ENCODE measurements at regions not wholly inside any gene's neighbourhood (a gene's known extent, or its start where the extent isn't known, plus 50 kb on each side); places are given as distances from the start of the nearest gene placed in this dataset.

- no peaks in the 10 kb centered on the region for H3K79me2 ChIP-seq (ENCODE audit: insufficient read depth, low read length)
- H3K9ac ChIP-seq (ENCODE audit: low read depth, low read length): no peak overlapping the region
- H3K4me3 ChIP-seq (ENCODE audit: low read depth in 1 of 2, low read length in 2 of 2): no peak overlapping the region
- H3K4me1 ChIP-seq (ENCODE audit: insufficient read depth, low read length): 0 out of 2 replicates have a peak, but pooled peaks cover 4% of the 10 kb centered on the region
- no peak overlapping the region for H2AFZ ChIP-seq (ENCODE audit: low read depth, low read length)
- no peak overlapping the region for H3K4me2 ChIP-seq (ENCODE audit: insufficient read depth, low read length)
- TF ChIP-seq CTCF (IDR thresholded peaks at IDR 0.05; ENCODE audit: borderline replicate concordance, extremely low read depth, low read length, poor library complexity, severe bottlenecking): no peak
- TF ChIP-seq EZH2 (IDR thresholded peaks at IDR 0.05; ENCODE audit: borderline replicate concordance, low read depth, low read length, severe bottlenecking): no peak
- no peaks in the 10 kb centered on the region for H4K20me1 ChIP-seq (ENCODE audit: insufficient read depth, low read length)
- no peak overlapping the region for H3K27ac ChIP-seq (ENCODE audit: low read length)
- H3K27me3 ChIP-seq (ENCODE audit: insufficient read depth, low read length, poor library complexity): no peaks in the 10 kb centered on the region
- H3K9me3 ChIP-seq (ENCODE audit: insufficient read depth, low read length, severe bottlenecking): no peaks in the 10 kb centered on the region
- ATAC-seq (ENCODE audit: insufficient read depth, low read depth) (no peak), DNase-seq (no peak)
- H3K36me3 ChIP-seq (ENCODE audit: insufficient read depth, low read length): no peaks in the 10 kb centered on the region
Measured at GRCh38 chr5:158614951-158615350, 484.8 kb downstream of the EBF1 start.

GRCh38 chr5:158611581-158611980, 488.1 kb downstream of the EBF1 start:
- Histone ChIP-seq H3K4me3 (ENCODE audit: low read depth in 1 of 2, low read length in 2 of 2) (no peak overlapping the region), H4K20me1 (ENCODE audit: insufficient read depth, low read length) (no peaks in the 10 kb centered on the region), H3K27ac (ENCODE audit: low read length) (no peak overlapping the region), H3K4me2 (ENCODE audit: insufficient read depth, low read length) (no peak overlapping the region), H2AFZ (ENCODE audit: low read depth, low read length) (no peak overlapping the region), H3K4me1 (ENCODE audit: insufficient read depth, low read length) (0 out of 2 replicates have a peak, but pooled peaks cover 4% of the 10 kb centered on the region), H3K9me3 (ENCODE audit: insufficient read depth, low read length, severe bottlenecking) (no peaks in the 10 kb centered on the region), H3K36me3 (ENCODE audit: insufficient read depth, low read length) (no peaks in the 10 kb centered on the region), H3K79me2 (ENCODE audit: insufficient read depth, low read length) (no peaks in the 10 kb centered on the region), H3K9ac (ENCODE audit: low read depth, low read length) (no peak overlapping the region), H3K27me3 (ENCODE audit: insufficient read depth, low read length, poor library complexity) (no peaks in the 10 kb centered on the region)
- no peak for TF ChIP-seq EZH2 (IDR thresholded peaks at IDR 0.05; ENCODE audit: borderline replicate concordance, low read depth, low read length, severe bottlenecking)
- no peak for TF ChIP-seq CTCF (IDR thresholded peaks at IDR 0.05; ENCODE audit: borderline replicate concordance, extremely low read depth, low read length, poor library complexity, severe bottlenecking)
- no peak for ATAC-seq (ENCODE audit: insufficient read depth, low read depth)
- no peak for DNase-seq

GRCh38 chr5:158610051-158610415, 489.7 kb downstream of the EBF1 start:
- H3K9me3 ChIP-seq (ENCODE audit: insufficient read depth, low read length, severe bottlenecking): no peaks in the 10 kb centered on the region
- no peak overlapping the region for H3K27ac ChIP-seq (ENCODE audit: low read length)
- no peaks in the 10 kb centered on the region for H3K36me3 ChIP-seq (ENCODE audit: insufficient read depth, low read length)
- no peak overlapping the region for H3K4me2 ChIP-seq (ENCODE audit: insufficient read depth, low read length)
- H2AFZ ChIP-seq (ENCODE audit: low read depth, low read length): no peak overlapping the region
- H3K9ac ChIP-seq (ENCODE audit: low read depth, low read length): no peak overlapping the region
- H4K20me1 ChIP-seq (ENCODE audit: insufficient read depth, low read length): no peaks in the 10 kb centered on the region
- no peaks in the 10 kb centered on the region for H3K27me3 ChIP-seq (ENCODE audit: insufficient read depth, low read length, poor library complexity)
- H3K4me3 ChIP-seq (ENCODE audit: low read depth in 1 of 2, low read length in 2 of 2): no peak overlapping the region
- TF ChIP-seq EZH2 (IDR thresholded peaks at IDR 0.05; ENCODE audit: borderline replicate concordance, low read depth, low read length, severe bottlenecking) (no peak), CTCF (IDR thresholded peaks at IDR 0.05; ENCODE audit: borderline replicate concordance, extremely low read depth, low read length, poor library complexity, severe bottlenecking) (no peak)
- no peaks in the 10 kb centered on the region for H3K4me1 ChIP-seq (ENCODE audit: insufficient read depth, low read length)
- ATAC-seq (ENCODE audit: insufficient read depth, low read depth): no peak
- no peak for DNase-seq
- H3K79me2 ChIP-seq (ENCODE audit: insufficient read depth, low read length): no peaks in the 10 kb centered on the region
